HG03064 (cell line): ENCODE measurements at regions not wholly inside any gene's neighbourhood (a gene's known extent, or its start where the extent isn't known, plus 50 kb on each side); places are given as distances from the start of the nearest gene placed in this dataset.
"Not testable (repeated sequence)": the region's sequence is repeated elsewhere in the genome, so short reads cannot be mapped to it uniquely, and the experiment has no call there.

Experiments used
- ATAC-seq: cut with Tn5 transposase; IDR thresholded peaks from one replicate; pipeline ENCODE4 v1.9.1; 2021; ENCODE audit warnings: low read depth; ENCODE audit not compliant: unreplicated experiment

DNA sequence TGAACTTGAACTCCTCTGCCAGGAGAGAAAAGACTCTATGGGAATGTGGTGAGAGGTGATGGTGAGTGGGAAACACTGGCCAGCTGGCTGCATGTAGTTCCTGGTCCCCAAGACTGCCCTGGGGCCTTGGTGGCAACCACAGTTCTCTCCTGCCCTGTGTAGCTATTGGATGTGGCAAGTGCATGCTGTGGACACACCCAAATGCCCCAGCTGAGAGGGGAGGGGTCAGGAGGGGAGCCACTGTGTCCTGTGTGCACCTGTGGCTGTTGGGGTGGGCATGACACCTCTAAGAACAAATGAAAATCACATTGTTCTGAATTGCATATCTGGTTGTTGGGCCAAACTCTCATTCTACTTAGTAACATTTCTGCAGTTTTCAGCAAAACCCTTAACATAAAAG, 409.6 kb downstream of the NSUN3 start:
- ATAC-seq: no peak

GRCh38 chr3:94481226-94481898, 418.5 kb downstream of the NSUN3 start:
- no peak for ATAC-seq

GRCh38 chr3:94482686-94483085, 419.8 kb downstream of the NSUN3 start:
- no peak for ATAC-seq

DNA sequence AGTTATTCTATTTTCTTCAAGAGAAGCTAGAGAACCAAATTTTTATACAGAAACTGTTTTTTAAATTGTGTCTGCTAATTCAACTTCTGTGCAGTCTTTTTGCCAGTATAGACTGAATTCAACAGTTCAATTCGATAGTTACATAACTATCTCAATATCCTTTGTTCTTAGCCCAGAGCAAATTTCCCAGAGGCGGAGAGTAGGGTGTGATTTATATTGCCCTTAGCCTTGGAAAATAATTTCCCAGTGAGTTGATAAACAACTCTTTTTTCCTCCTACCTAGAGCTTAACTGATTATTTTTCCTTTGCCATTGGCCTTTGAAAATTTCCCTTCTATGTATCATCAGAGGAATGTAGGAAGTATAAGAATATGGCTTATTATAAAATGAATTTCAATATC, 420.5 kb downstream of the NSUN3 start:
- ATAC-seq: no peak

- no peak for ATAC-seq
Measured at GRCh38 chr3:94494992-94495391, 432.1 kb downstream of the NSUN3 start.

GRCh38 chr3:94500146-94500545, 437.3 kb downstream of the NSUN3 start:
- no peak for ATAC-seq

- not testable (repeated sequence) for ATAC-seq
Measured at GRCh38 chr3:94507354-94507753, 444.5 kb downstream of the NSUN3 start.

DNA sequence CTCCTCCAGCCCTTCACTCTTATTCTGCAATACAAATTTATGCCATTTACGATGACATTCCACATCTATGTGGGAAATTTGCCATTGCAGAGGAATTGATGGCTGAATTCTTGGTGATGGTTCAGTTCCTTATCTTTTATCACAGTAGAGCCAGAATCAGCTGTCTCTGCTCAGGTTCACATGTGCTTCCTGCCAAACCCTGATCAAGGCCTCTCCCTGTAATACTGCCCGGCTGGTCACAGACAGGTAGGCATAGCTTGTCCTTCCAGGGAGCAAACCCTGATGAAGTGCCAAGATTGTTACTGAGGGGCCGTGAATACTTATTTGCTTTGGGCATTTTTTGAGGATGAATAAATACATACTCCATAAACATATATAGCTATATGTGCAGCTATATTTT, 450.0 kb downstream of the NSUN3 start:
- ATAC-seq: no peak

- ATAC-seq: no peak
Measured at GRCh38 chr3:94513600-94513999, 450.7 kb downstream of the NSUN3 start.

- ATAC-seq: no peak
Measured at GRCh38 chr3:94515983-94516382, 453.1 kb downstream of the NSUN3 start.

GRCh38 chr3:94520364-94520763, 457.5 kb downstream of the NSUN3 start:
- no peak for ATAC-seq

GRCh38 chr3:94522488-94522887, 459.6 kb downstream of the NSUN3 start:
- no peak for ATAC-seq

DNA sequence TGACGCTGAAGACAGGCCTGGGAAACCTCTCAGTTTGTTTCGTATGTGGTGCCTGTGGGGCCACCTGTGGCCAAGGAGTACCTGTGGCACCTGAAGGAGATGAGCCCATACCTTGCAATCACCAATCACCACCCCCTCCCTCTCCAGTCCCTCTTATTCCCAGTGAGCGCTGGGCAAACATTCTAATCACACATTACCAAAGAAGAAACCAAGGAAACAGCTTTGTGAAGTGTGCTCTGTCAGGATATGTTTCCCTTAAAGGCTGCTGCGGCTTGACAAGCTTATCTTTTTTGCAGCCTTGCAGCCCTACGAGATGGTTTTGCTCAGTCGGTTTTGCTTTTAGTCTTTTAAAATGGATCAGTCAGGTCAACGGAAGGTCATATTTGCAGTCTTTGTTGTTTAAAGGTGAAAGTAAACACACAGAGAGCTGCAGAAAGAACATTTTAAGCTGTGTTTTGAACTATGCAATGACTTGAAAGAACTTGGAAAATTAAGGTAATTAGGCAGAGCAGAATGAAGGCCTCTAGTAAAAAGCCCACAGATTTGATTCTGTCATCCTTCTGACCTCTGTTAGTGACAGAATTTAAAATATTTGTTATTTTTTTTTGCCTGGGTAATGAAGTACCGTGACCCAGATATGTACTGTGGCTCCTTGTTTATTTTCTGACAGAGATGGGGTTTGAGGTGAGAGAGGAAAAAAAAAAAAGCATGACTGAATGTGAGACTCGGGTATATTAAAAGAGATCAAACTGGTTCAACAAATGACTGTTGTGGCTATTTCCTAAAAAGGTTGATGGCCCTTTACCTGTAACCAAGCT, 461.4 kb downstream of the NSUN3 start:
- ATAC-seq: no peak

- ATAC-seq: no peak
Measured at GRCh38 chr3:94525043-94525442, 462.2 kb downstream of the NSUN3 start.

GRCh38 chr3:94529816-94530215, 467.0 kb downstream of the NSUN3 start:
- ATAC-seq: no peak

- ATAC-seq: no peak
Measured at GRCh38 chr3:94532951-94533350, 470.1 kb downstream of the NSUN3 start.

DNA sequence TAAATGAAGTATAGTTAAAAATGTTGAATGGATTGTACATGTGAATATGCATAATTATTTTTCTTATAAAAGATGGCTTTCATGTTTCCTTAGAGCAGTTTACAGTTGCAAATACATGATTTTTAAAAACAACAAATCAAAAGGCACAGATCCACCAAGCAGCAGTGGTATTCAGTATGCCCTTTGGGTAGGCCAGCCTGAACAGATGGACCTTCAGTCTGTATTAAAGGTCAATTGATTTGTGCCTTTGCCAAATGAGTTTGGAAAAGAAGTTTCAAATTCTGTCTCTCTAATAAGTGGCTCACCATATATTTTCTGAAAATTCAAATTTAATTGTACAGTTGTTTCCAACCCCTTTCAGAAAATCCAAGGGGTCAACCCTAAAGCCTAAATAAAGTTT, 477.1 kb downstream of the NSUN3 start:
- ATAC-seq: no peak

- ATAC-seq: no peak
Measured at GRCh38 chr3:94543161-94543560, 480.3 kb downstream of the NSUN3 start.

- ATAC-seq: no peak
Measured at GRCh38 chr3:94544131-94544789, 481.4 kb downstream of the NSUN3 start.

GRCh38 chr3:94548581-94549316, 485.9 kb downstream of the NSUN3 start:
- ATAC-seq: no peak

- ATAC-seq: no peak
Measured at GRCh38 chr3:94561094-94561493, 498.2 kb downstream of the NSUN3 start.
